Ascending aorta (tissue), 2 donors: ENCODE measurements at regions not wholly inside any gene's neighbourhood (a gene's known extent, or its start where the extent isn't known, plus 50 kb on each side); places are given as distances from the start of the nearest gene placed in this dataset.

Experiments used
- DNase-seq, 2 donors: peaks; one replicate each; pipeline ENCODE4 v3.0.0-alpha.2; 2019; ENCODE audit warnings: low spot score in 2 of 2
- H3K27ac ChIP-seq, 2 donors: fragments of 200-600 bp; sonication (generic); one replicate each; pipeline ENCODE4 v1.5.1; 2016 to 2017; ENCODE audit warnings: mild to moderate bottlenecking in 1 of 2
- H3K27me3 ChIP-seq: fragments of 200-600 bp; sonication (generic); one replicate; pipeline ENCODE4 v1.5.1; 2017
- H3K36me3 ChIP-seq, 2 donors: fragments of 200-600 bp; sonication (generic); one replicate each; pipeline ENCODE4 v1.5.1; 2016
- H3K4me1 ChIP-seq, 2 donors: fragments of 200-600 bp; sonication (generic); one replicate each; pipeline ENCODE4 v1.5.1; 2016 to 2017; ENCODE audit warnings: mild to moderate bottlenecking in 1 of 2
- H3K4me3 ChIP-seq, 2 donors: fragments of 200-600 bp; sonication (generic); one replicate each; pipeline ENCODE4 v1.5.1; 2016 to 2017; ENCODE audit warnings: mild to moderate bottlenecking in 1 of 2
- H3K9me3 ChIP-seq, 2 donors: fragments of 200-600 bp; sonication (generic); one replicate each; pipeline ENCODE4 v1.5.1; 2016
- CTCF ChIP-seq, 3 experiments: fragments of 200-600 bp in 2 of 3; fragments of 450-650 bp in 1 of 3; sonication (generic) in 2 of 3; IDR thresholded peaks; one replicate each; pipeline ENCODE4 v1.5.1; 2016 to 2019; ENCODE audit warnings: antibody characterized with exemption in 3 of 3, mild to moderate bottlenecking in 1 of 3, moderate library complexity in 1 of 3
- intact Hi-C: fragments of 100-400 bp; cut with DNase I; formaldehyde crosslinking; loops from one replicate; pipeline ENCODE4 v1.15.1; 2023

DNA sequence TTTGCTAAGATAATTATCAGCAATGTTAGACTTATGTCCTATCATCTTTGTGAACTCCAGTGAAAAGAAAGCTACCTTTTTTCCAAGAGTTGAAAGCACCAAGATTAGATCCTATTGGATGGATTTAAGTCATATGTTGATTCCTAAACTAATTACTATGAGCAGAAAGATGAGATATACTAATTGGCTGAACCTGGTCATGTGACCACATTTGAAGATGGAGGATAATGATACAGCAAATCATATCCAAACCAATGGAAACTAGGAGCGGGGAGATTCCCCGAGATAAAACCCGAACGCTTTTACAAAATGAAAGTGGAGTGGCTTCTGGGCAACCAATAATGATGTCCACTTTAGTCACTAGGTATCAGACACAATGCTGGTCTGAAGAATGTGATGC is 1060.2 kb upstream of the EEF2KMT start:
- Histone ChIP-seq H3K9me3 (no peaks in the 10 kb centered on the region), H3K4me3 (no peak overlapping the region), H3K27ac (no peak overlapping the region), H3K36me3 (no peaks in the 10 kb centered on the region), H3K27me3 (no peaks in the 10 kb centered on the region), H3K4me1 (no peaks in the 10 kb centered on the region)
- no peak for DNase-seq
- no peak for TF ChIP-seq CTCF (IDR thresholded peaks at IDR 0.05)
- intact Hi-C loops, result no loop called here

GRCh38 chr16:6155271-6155670 is 1057.7 kb upstream of the EEF2KMT start:
- DNase-seq, result no peak
- Histone ChIP-seq H3K36me3 (no peaks in the 10 kb centered on the region), H3K4me1 (no peaks in the 10 kb centered on the region), H3K27me3 (no peaks in the 10 kb centered on the region), H3K4me3 (no peak overlapping the region), H3K9me3 (no peaks in the 10 kb centered on the region), H3K27ac (no peak overlapping the region)
- intact Hi-C loops, result no loop called here
- no peak for TF ChIP-seq CTCF (IDR thresholded peaks at IDR 0.05)

- no peaks in the 10 kb centered on the region for H3K4me1 ChIP-seq
- TF ChIP-seq CTCF (IDR thresholded peaks at IDR 0.05), result no peak
- H3K9me3 ChIP-seq, result no peaks in the 10 kb centered on the region
- H3K36me3 ChIP-seq, result no peaks in the 10 kb centered on the region
- intact Hi-C loops, result no loop called here
- no peak overlapping the region for H3K27ac ChIP-seq
- no peak for DNase-seq
- no peaks in the 10 kb centered on the region for H3K27me3 ChIP-seq
- no peak overlapping the region for H3K4me3 ChIP-seq
Observed at GRCh38 chr16:6153901-6154300, 1056.3 kb upstream of the EEF2KMT start.

DNA sequence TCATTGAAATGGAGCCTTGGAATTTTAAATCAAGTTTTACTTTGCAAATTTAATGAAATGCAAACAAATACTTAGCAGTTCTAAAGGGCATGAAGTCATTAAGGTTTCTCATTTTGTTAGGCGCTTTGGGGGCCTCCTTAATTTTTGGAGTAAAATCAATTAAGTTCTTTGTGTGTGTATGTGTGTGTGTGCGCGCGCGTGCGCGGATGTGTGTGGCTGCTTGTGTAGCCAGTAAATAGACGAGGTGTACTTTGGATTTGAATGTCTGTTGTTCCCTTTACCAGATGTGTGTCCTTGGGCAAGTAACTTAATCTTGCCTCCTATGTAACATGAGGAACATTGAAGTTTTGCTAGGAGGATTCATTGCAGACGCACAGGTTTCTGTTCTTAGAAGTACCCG is 1051.4 kb upstream of the EEF2KMT start:
- no peaks in the 10 kb centered on the region for H3K27me3 ChIP-seq
- no peak overlapping the region for H3K4me3 ChIP-seq
- H3K36me3 ChIP-seq, result no peaks in the 10 kb centered on the region
- no peak for TF ChIP-seq CTCF (IDR thresholded peaks at IDR 0.05)
- intact Hi-C loops, result no loop called here
- DNase-seq, result no peak
- H3K4me1 ChIP-seq, result no peaks in the 10 kb centered on the region
- H3K9me3 ChIP-seq, result no peaks in the 10 kb centered on the region
- no peak overlapping the region for H3K27ac ChIP-seq

- no peak overlapping the region for H3K4me3 ChIP-seq
- no peak overlapping the region for H3K27ac ChIP-seq
- H3K36me3 ChIP-seq, result no peaks in the 10 kb centered on the region
- H3K4me1 ChIP-seq, result no peaks in the 10 kb centered on the region
- TF ChIP-seq CTCF (IDR thresholded peaks at IDR 0.05), result no peak
- H3K27me3 ChIP-seq, result no peaks in the 10 kb centered on the region
- DNase-seq, result no peak
- intact Hi-C loops, result no loop called here
- H3K9me3 ChIP-seq, result no peaks in the 10 kb centered on the region
Observed at GRCh38 chr16:6148361-6148760, 1050.8 kb upstream of the EEF2KMT start.

DNA sequence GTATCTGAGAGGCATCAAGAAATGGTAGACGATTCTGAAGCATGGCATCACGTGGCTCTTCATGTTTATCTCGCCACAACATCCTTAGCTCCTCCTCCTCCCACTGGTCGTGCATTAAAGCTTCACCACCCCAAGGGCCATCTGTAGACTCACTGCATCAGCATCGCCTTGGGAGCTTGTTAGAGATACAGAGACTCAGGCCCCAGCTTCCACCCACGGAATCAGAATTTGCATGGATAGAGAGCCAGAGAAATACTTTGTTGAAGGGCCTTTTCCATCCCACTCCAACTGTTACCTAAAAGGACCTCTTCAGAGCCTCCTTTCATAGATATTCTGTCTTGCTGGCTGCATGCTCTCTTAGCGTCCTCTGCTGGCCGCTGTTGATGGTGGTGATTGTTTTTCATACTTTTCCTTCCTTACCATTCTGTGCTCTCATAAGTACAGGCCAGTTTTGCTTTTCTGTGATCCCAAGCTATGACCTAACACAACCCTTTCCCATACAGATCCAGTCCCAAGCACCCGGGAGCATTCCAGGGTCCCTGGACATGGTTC is 1049.4 kb upstream of the EEF2KMT start:
- no peak for DNase-seq
- H3K36me3 ChIP-seq, result no peaks in the 10 kb centered on the region
- H3K4me3 ChIP-seq, result no peak overlapping the region
- intact Hi-C loops, result no loop called here
- TF ChIP-seq CTCF (IDR thresholded peaks at IDR 0.05), result no peak
- H3K27ac ChIP-seq, result no peak overlapping the region
- H3K27me3 ChIP-seq, result no peaks in the 10 kb centered on the region
- no peaks in the 10 kb centered on the region for H3K9me3 ChIP-seq
- H3K4me1 ChIP-seq, result no peaks in the 10 kb centered on the region
